GM21360 (cell line): ENCODE measurements at regions not wholly inside any gene's neighbourhood (a gene's known extent, or its start where the extent isn't known, plus 50 kb on each side); places are given as distances from the start of the nearest gene placed in this dataset.

Experiments
- ATAC-seq: cut with Tn5 transposase; IDR thresholded peaks from one replicate; pipeline ENCODE4 v1.9.1; 2021; ENCODE audit warnings: mild to moderate bottlenecking, moderate library complexity; ENCODE audit not compliant: unreplicated experiment

GRCh38 chr21:25338415-25338814, 268.9 kb downstream of the MRPL39 start:
- no peak for ATAC-seq

GRCh38 chr21:25334046-25334730, 273.1 kb downstream of the MRPL39 start:
- no peak for ATAC-seq

GRCh38 chr21:25331286-25331685, 276.0 kb downstream of the MRPL39 start:
- no peak for ATAC-seq

GRCh38 chr21:25330266-25330665, 277.0 kb downstream of the MRPL39 start:
- no peak for ATAC-seq

- no peak for ATAC-seq
Observed at GRCh38 chr21:25329227-25329825, 278.0 kb downstream of the MRPL39 start.

GRCh38 chr21:25328736-25329135, 278.5 kb downstream of the MRPL39 start:
- no peak for ATAC-seq

GRCh38 chr21:25326181-25326580, 281.1 kb downstream of the MRPL39 start:
- no peak for ATAC-seq

GRCh38 chr21:25324666-25325065, 282.6 kb downstream of the MRPL39 start:
- no peak for ATAC-seq

GRCh38 chr21:25323356-25323949, 283.8 kb downstream of the MRPL39 start:
- ATAC-seq, result no peak

- ATAC-seq, result no peak
Observed at GRCh38 chr21:25314247-25314646, 293.0 kb downstream of the MRPL39 start.

GRCh38 chr21:25313829-25314228, 293.5 kb downstream of the MRPL39 start:
- no peak for ATAC-seq

GRCh38 chr21:25307489-25307888, 299.8 kb downstream of the MRPL39 start:
- no peak for ATAC-seq

GRCh38 chr21:25304611-25305010, 302.7 kb downstream of the MRPL39 start:
- ATAC-seq, result no peak

- ATAC-seq, result no peak
Observed at GRCh38 chr21:25300632-25301031, 306.6 kb downstream of the MRPL39 start.

- ATAC-seq, result peak; percentile 84
Observed at GRCh38 chr21:25298512-25299491, 308.5 kb downstream of the MRPL39 start.

- no peak for ATAC-seq
Observed at GRCh38 chr21:25297117-25297516, 310.2 kb downstream of the MRPL39 start.

GRCh38 chr21:25296252-25296651, 311.0 kb downstream of the MRPL39 start:
- no peak for ATAC-seq

- no peak for ATAC-seq
Observed at GRCh38 chr21:25292396-25292795, 314.9 kb downstream of the MRPL39 start.

GRCh38 chr21:25283720-25284119, 323.6 kb downstream of the MRPL39 start:
- ATAC-seq, result no peak

GRCh38 chr21:25281134-25281533, 326.1 kb downstream of the MRPL39 start:
- no peak for ATAC-seq

- no peak for ATAC-seq
Observed at GRCh38 chr21:25280061-25280460, 327.2 kb downstream of the MRPL39 start.
